Esophagus squamous epithelium (tissue), 4 donors: ENCODE measurements at regions not wholly inside any gene's neighbourhood (a gene's known extent, or its start where the extent isn't known, plus 50 kb on each side); places are given as distances from the start of the nearest gene placed in this dataset.

Source experiments
- CTCF ChIP-seq, 6 experiments: fragments of 450-650 bp in 4 of 6; fragments of 200-600 bp in 2 of 6; sonication (generic) in 2 of 6; IDR thresholded peaks; one replicate each; pipeline ENCODE4 v1.5.1; 2016 to 2019; ENCODE audit warnings: antibody characterized with exemption in 6 of 6, mild to moderate bottlenecking in 4 of 6, moderate library complexity in 4 of 6
- POLR2A ChIP-seq, 4 donors: fragments of 450-650 bp; IDR thresholded peaks; one replicate each; pipeline ENCODE4 v1.6.1; 2017; ENCODE audit warnings: antibody characterized with exemption in 4 of 4, mild to moderate bottlenecking in 4 of 4, moderate library complexity in 3 of 4

DNA sequence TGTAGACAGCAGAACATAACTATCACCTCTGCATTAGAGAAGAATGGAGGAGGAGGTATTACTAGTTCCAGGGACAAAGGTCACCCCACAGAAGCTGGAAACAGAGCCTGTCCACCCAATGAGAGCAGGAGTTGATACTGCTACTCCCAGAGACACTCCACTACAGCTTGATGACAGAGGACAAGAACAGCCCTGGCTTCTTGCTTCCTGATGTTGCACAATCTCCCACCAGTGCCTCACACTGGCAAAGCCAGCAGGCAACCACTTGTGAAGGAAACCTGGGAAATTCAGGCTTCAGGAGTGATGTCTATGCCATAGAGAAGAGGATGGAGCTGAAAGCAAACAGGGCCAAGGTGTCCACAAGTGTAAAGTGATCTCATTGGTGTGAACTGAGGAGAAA lies 78.0 kb upstream of the POU1F1 start:
- TF ChIP-seq CTCF (IDR thresholded peaks at IDR 0.05) = no peak
- TF ChIP-seq POLR2A (IDR thresholded peaks at IDR 0.05) = no peak
